H7 (cell line): ENCODE measurements at regions not wholly inside any gene's neighbourhood (a gene's known extent, or its start where the extent isn't known, plus 50 kb on each side); places are given as distances from the start of the nearest gene placed in this dataset.
"Not testable (repeated sequence)": the region's sequence is repeated elsewhere in the genome, so short reads cannot be mapped to it uniquely, and the experiment has no call there.

Experiments used
- DNase-seq: peaks from one replicate; pipeline ENCODE4 v3.0.0; 2012
- H3K27me3 ChIP-seq: 2 replicates; pipeline ENCODE4 v1.6.0; 2011; ENCODE audit warnings: mild to moderate bottlenecking, low read length; ENCODE audit not compliant: control insufficient read depth, insufficient read depth
- H3K36me3 ChIP-seq: replicated peaks from 2 replicates; pipeline ENCODE4 v1.5.1; 2011; ENCODE audit warnings: low read length; ENCODE audit not compliant: control insufficient read depth, insufficient read depth
- H3K4me3 ChIP-seq: 2 replicates; pipeline ENCODE4 v1.5.1; 2011; ENCODE audit warnings: low read depth, mild to moderate bottlenecking, control low read depth, low read length, moderate library complexity; ENCODE audit not compliant: insufficient read depth

DNA sequence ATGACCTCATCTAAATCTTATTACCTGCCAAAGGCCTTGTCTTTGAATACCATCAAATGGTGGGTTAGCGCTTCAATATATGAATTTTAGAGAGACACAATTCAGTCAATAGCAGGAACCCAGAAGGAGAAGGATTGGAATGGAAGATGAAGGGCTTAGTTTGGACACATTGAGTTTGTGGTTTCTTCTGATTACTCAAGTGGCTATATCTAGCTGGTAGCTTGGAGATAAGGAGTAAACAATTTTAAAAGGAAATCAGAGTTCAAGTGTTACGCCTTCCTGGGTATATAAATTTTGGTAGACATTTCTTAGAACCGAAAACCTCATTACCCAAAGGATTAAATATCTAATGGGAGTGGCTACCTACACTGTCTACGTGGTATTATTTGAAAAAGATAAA lies 80.2 kb downstream of the RGS2 start:
- Histone ChIP-seq H3K4me3 (no peak overlapping the region), H3K36me3 (no peaks in the 10 kb centered on the region), H3K27me3 (no peaks in the 10 kb centered on the region)
- DNase-seq: no peak

- Histone ChIP-seq H3K4me3 (no peak overlapping the region), H3K36me3 (no peaks in the 10 kb centered on the region), H3K27me3 (no peaks in the 10 kb centered on the region)
- no peak for DNase-seq
Measured at GRCh38 chr1:192890134-192890533, 81.3 kb downstream of the RGS2 start.

- Histone ChIP-seq H3K27me3 (no peaks in the 10 kb centered on the region), H3K36me3 (no peaks in the 10 kb centered on the region), H3K4me3 (no peak overlapping the region)
- no peak for DNase-seq
Measured at GRCh38 chr1:192892934-192893333, 84.1 kb downstream of the RGS2 start.

DNA sequence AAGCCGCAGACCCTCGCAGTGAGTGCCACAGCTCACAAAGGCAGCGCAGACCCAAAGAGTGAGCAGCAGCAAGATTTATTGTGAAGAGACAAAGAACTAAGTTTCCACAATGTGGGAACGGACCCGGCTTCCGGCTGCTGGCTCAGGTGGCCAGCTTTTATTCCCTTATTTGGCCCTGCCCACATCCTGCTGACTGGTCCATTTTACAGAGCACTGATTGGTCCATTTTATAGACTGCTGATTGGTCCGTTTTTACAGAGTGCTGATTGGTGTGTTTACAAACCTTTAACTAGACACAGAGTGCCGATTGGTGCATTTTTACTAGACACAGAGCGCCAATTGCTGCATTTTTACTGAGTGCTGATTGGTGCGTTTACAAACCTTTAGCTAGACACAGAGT lies 86.6 kb downstream of the RGS2 start:
- H3K4me3 ChIP-seq, H3K27me3 ChIP-seq, H3K36me3 ChIP-seq, DNase-seq: not testable (repeated sequence)

DNA sequence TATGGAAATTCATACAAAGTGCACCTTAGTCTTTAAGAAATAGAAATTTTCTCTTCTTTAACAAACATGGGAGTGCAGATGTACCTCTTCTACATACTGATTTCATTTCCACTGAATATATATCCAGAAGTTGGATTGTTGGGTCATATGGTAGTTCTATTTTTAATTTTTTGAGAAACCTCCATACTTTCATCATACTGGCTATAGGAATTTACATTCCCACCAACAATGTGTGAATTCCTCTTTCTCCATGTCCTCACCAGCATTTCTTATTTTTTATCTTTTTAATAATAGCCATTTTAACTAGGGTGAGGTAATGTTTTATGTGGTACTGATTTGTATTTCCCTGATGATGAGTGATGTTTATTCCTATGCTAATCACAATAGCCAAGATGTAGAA lies 87.5 kb downstream of the RGS2 start:
- no peak for DNase-seq
- no peaks in the 10 kb centered on the region for H3K27me3 ChIP-seq
- H3K4me3 ChIP-seq: no peak overlapping the region
- H3K36me3 ChIP-seq: no peaks in the 10 kb centered on the region

GRCh38 chr1:192901500-192901899 lies 92.7 kb downstream of the RGS2 start:
- Histone ChIP-seq H3K36me3 (no peaks in the 10 kb centered on the region), H3K27me3 (no peaks in the 10 kb centered on the region), H3K4me3 (no peak overlapping the region)
- no peak for DNase-seq

GRCh38 chr1:192903142-192903541 lies 94.3 kb downstream of the RGS2 start:
- Histone ChIP-seq H3K4me3 (no peak overlapping the region), H3K36me3 (no peaks in the 10 kb centered on the region), H3K27me3 (no peaks in the 10 kb centered on the region)
- no peak for DNase-seq

GRCh38 chr1:192904438-192904895 lies 95.6 kb downstream of the RGS2 start:
- H3K27me3 ChIP-seq: no peaks in the 10 kb centered on the region
- no peak for DNase-seq
- H3K36me3 ChIP-seq: no peaks in the 10 kb centered on the region
- no peak overlapping the region for H3K4me3 ChIP-seq

DNA sequence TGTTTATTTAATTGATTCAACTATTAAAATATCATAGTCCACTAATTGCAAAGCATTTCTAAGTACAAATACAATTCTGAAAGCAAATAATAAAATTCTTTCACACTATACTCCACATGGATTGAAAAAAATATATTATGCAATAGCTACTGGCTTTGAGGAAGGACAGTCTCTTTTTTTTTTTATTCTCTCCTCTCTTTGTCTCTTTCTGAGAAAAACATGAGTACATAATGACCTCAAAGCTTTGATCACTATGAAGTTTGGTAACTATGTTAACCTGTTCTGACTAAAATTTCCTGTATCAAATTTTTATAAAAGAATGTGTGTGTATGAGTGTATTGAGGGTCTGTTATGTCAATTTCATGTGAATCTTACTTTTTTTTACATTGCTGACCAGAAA lies 96.2 kb downstream of the RGS2 start:
- Histone ChIP-seq H3K4me3 (no peak overlapping the region), H3K36me3 (no peaks in the 10 kb centered on the region), H3K27me3 (no peaks in the 10 kb centered on the region)
- no peak for DNase-seq

DNA sequence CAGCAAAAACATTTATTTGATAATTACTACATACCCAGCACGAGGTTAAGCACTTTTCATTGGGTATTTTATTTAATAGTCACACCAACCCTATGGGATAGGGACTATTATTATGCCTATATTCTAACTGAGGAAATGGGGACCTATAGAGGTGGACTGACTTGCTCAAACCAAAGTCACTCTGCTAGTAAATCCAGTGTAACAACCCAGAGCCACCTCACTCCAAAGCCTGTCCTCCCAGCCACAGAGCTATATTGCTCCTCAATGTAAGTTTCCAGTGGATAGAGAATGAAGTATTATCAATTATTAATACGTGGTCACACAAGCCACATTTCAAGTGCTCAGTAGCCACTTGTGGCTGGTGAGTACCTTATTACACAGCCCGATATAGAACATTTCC lies 97.5 kb downstream of the RGS2 start:
- Histone ChIP-seq H3K36me3 (no peaks in the 10 kb centered on the region), H3K4me3 (no peak overlapping the region), H3K27me3 (no peaks in the 10 kb centered on the region)
- DNase-seq: no peak

GRCh38 chr1:192907545-192908243 lies 98.9 kb downstream of the RGS2 start:
- DNase-seq: no peak
- no peaks in the 10 kb centered on the region for H3K36me3 ChIP-seq
- no peaks in the 10 kb centered on the region for H3K27me3 ChIP-seq
- no peak overlapping the region for H3K4me3 ChIP-seq

DNA sequence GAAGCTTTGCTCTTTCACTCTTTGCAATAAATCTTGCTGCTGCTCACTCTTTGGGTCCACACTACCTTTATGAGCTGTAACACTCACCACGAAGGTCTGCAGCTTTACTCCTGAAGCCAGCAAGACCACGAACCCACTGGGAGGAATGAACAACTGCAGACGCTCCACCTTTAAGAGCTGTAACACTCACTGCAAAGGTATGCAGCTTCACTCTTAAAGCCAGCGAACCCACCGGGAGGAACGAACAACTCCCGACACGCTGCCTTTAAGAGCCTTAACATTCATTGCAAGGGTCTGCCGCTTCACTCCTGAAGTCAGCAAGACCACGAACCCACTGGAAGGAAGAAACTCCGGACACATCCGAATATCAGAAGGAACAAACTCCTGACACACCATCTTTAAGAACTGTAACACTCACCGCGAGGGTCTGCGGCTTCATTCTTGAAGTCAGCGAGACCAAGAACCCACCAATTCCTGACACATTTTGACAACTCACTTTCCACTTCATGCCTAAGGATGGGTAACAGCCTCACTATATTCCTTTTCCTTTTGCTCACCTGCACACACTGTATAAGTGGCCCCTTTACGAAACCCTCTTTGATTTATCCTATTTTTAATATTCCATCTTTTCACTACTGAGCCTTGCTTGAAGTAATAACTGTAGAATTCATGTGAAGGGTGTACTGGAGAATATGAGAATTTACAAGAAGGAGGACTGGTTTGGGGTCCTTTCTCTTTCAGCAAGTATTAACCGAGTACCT lies 103.2 kb downstream of the RGS2 start:
- not testable (repeated sequence) for H3K36me3 ChIP-seq, H3K27me3 ChIP-seq, DNase-seq, H3K4me3 ChIP-seq

- no peak overlapping the region for H3K4me3 ChIP-seq
- no peaks in the 10 kb centered on the region for H3K27me3 ChIP-seq
- DNase-seq: peak; percentile 8
- H3K36me3 ChIP-seq: no peaks in the 10 kb centered on the region
Measured at GRCh38 chr1:192913683-192914082, 104.8 kb downstream of the RGS2 start.

DNA sequence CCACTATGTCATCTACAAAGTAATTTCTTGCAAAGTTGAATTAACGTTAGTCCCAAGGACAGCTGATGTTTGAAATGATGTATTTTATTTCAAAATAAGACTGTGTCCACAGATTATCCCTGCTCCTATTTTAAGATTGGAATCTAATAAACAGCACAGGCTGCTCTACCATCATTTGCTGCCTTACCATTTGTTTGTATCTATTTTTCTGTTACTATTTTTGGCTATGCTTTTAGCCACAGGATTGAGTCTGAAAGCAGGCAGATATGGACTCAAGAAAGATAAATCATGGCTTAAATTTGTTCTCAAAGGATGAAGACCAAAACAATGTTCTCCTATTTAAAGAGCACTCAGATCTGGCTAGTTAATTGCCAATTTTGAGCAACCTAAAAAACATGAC lies 105.3 kb downstream of the RGS2 start:
- no peak overlapping the region for H3K4me3 ChIP-seq
- DNase-seq: no peak
- no peaks in the 10 kb centered on the region for H3K36me3 ChIP-seq
- H3K27me3 ChIP-seq: no peaks in the 10 kb centered on the region

GRCh38 chr1:192914696-192915095 lies 105.9 kb downstream of the RGS2 start:
- Histone ChIP-seq H3K36me3 (no peaks in the 10 kb centered on the region), H3K4me3 (no peak overlapping the region), H3K27me3 (no peaks in the 10 kb centered on the region)
- no peak for DNase-seq
